ENCODE measurements at regions not wholly inside any gene's neighbourhood (a gene's known extent, or its start where the extent isn't known, plus 50 kb on each side); places are given as distances from the start of the nearest gene placed in this dataset.
A peak's percentile ranks its signal among the peaks of the same experiment; 100 is the strongest.
"Not testable (repeated sequence)": the region's sequence is repeated elsewhere in the genome, so short reads cannot be mapped to it uniquely, and the experiment has no call there.

- no peak for DNase-seq
Observed at GRCh38 chr2:13628122-13628521, 911.4 kb downstream of the TRIB2 start.

- DNase-seq: no peak
Observed at GRCh38 chr2:13638181-13638580, 921.4 kb downstream of the TRIB2 start.

- DNase-seq: no peak
Observed at GRCh38 chr2:13649918-13650317, 933.2 kb downstream of the TRIB2 start.

- DNase-seq: peak in 1 of 2 experiments; percentile 15
Observed at GRCh38 chr2:13650586-13651180, 933.9 kb downstream of the TRIB2 start.

- DNase-seq: no peak
Observed at GRCh38 chr2:13651684-13652131, 935.0 kb downstream of the TRIB2 start.

GRCh38 chr2:13652531-13653313 lies 936.0 kb downstream of the TRIB2 start:
- peak in 1 of 2 experiments; percentile 1 for DNase-seq

GRCh38 chr2:13654416-13654815 lies 937.7 kb downstream of the TRIB2 start:
- peak in 1 of 2 experiments; percentile 21 for DNase-seq

GRCh38 chr2:13660231-13660630 lies 943.5 kb downstream of the TRIB2 start:
- no peak for DNase-seq

- no peak for DNase-seq
Observed at GRCh38 chr2:13662055-13662454, 945.3 kb downstream of the TRIB2 start.

GRCh38 chr2:13666582-13667414 lies 950.1 kb downstream of the TRIB2 start:
- no peak for DNase-seq

GRCh38 chr2:13667415-13667757 lies 950.6 kb downstream of the TRIB2 start:
- no peak for DNase-seq

GRCh38 chr2:13669607-13670006 lies 952.9 kb downstream of the TRIB2 start:
- DNase-seq: no peak

- not testable (repeated sequence) for DNase-seq
Observed at GRCh38 chr2:13673821-13674220, 957.1 kb downstream of the TRIB2 start.

- DNase-seq: no peak
Observed at GRCh38 chr2:13676269-13676668, 956.2 kb upstream of the LRATD1 start.

- no peak for DNase-seq
Observed at GRCh38 chr2:13681936-13682335, 950.6 kb upstream of the LRATD1 start.

GRCh38 chr2:13682540-13683272 lies 949.8 kb upstream of the LRATD1 start:
- DNase-seq: peak; percentile 2 to 25

- no peak for DNase-seq
Observed at GRCh38 chr2:13686262-13686661, 946.3 kb upstream of the LRATD1 start.

- DNase-seq: no peak
Observed at GRCh38 chr2:13694673-13695072, 937.8 kb upstream of the LRATD1 start.

- DNase-seq: no peak
Observed at GRCh38 chr2:13696601-13697000, 935.9 kb upstream of the LRATD1 start.

GRCh38 chr2:13698847-13699246 lies 933.7 kb upstream of the LRATD1 start:
- DNase-seq: no peak

- not testable (repeated sequence) for DNase-seq
Observed at GRCh38 chr2:13699939-13700338, 932.6 kb upstream of the LRATD1 start.

GRCh38 chr2:13711154-13711553 lies 921.4 kb upstream of the LRATD1 start:
- DNase-seq: no peak

- DNase-seq: no peak
Observed at GRCh38 chr2:13714466-13714865, 918.1 kb upstream of the LRATD1 start.

Measured in NCI-H2081 (cell line).